ENCODE measurements at regions not wholly inside any gene's neighbourhood (a gene's known extent, or its start where the extent isn't known, plus 50 kb on each side); places are given as distances from the start of the nearest gene placed in this dataset.

- Histone ChIP-seq H3K4me3 (ENCODE audit: low read length) (no peak overlapping the region), H3K4me1 (ENCODE audit: control insufficient read depth, insufficient read depth, low read length) (peaks cover 6% of the 10 kb centered on the region), H3K27me3 (ENCODE audit: control insufficient read depth, insufficient read depth, low read length) (no peaks in the 10 kb centered on the region), H3K36me3 (ENCODE audit: control insufficient read depth, insufficient read depth, low read length) (no peaks in the 10 kb centered on the region), H3K9me3 (replicated peaks; ENCODE audit: control insufficient read depth, low read depth, low read length) (no peaks in the 10 kb centered on the region), H3K27ac (ENCODE audit: low read length) (no peak overlapping the region)
- DNase-seq, result no peak
- WGBS (ENCODE audit: insufficient coverage), result no CpG with 5 or more reads among the region's 5 CpGs
Measured at GRCh38 chr5:128591598-128592455, 53.8 kb upstream of the FBN2 start.

GRCh38 chr5:128596071-128596470 is 58.0 kb upstream of the FBN2 start:
- WGBS (ENCODE audit: insufficient coverage), result no CpG with 5 or more reads among the region's 4 CpGs
- H3K4me1 ChIP-seq (ENCODE audit: control insufficient read depth, insufficient read depth, low read length), result peaks cover 6% of the 10 kb centered on the region
- no peaks in the 10 kb centered on the region for H3K9me3 ChIP-seq (replicated peaks; ENCODE audit: control insufficient read depth, low read depth, low read length)
- H3K27me3 ChIP-seq (ENCODE audit: control insufficient read depth, insufficient read depth, low read length), result no peaks in the 10 kb centered on the region
- no peaks in the 10 kb centered on the region for H3K36me3 ChIP-seq (ENCODE audit: control insufficient read depth, insufficient read depth, low read length)
- peak; percentile 71 for DNase-seq
- H3K27ac ChIP-seq (ENCODE audit: low read length), result no peak overlapping the region
- no peak overlapping the region for H3K4me3 ChIP-seq (ENCODE audit: low read length)

- WGBS (ENCODE audit: insufficient coverage), result no CpG with 5 or more reads among the region's 3 CpGs
- Histone ChIP-seq H3K36me3 (ENCODE audit: control insufficient read depth, insufficient read depth, low read length) (no peaks in the 10 kb centered on the region), H3K27me3 (ENCODE audit: control insufficient read depth, insufficient read depth, low read length) (no peaks in the 10 kb centered on the region)
Measured at GRCh38 chr5:128597156-128597555, 59.1 kb upstream of the FBN2 start.

GRCh38 chr5:128613128-128613527 is 75.1 kb upstream of the FBN2 start:
- H3K4me1 ChIP-seq (ENCODE audit: control insufficient read depth, insufficient read depth, low read length), result no peaks in the 10 kb centered on the region
- H3K27me3 ChIP-seq (ENCODE audit: control insufficient read depth, insufficient read depth, low read length), result no peaks in the 10 kb centered on the region
- no peak overlapping the region for H3K4me3 ChIP-seq (ENCODE audit: low read length)
- peaks cover 7% of the 10 kb centered on the region for H3K9me3 ChIP-seq (replicated peaks; ENCODE audit: control insufficient read depth, low read depth, low read length)
- DNase-seq, result no peak
- no peak overlapping the region for H3K27ac ChIP-seq (ENCODE audit: low read length)
- no peaks in the 10 kb centered on the region for H3K36me3 ChIP-seq (ENCODE audit: control insufficient read depth, insufficient read depth, low read length)
- WGBS (ENCODE audit: insufficient coverage), result no CpG with 5 or more reads among the region's 4 CpGs

More at GRCh38 chr5:128597156-128597555, 59.1 kb upstream of the FBN2 start:
- H3K27ac ChIP-seq (ENCODE audit: low read length), result no peak overlapping the region
- H3K4me3 ChIP-seq (ENCODE audit: low read length), result no peak overlapping the region
- H3K4me1 ChIP-seq (ENCODE audit: control insufficient read depth, insufficient read depth, low read length), result peaks cover 6% of the 10 kb centered on the region
- no peaks in the 10 kb centered on the region for H3K9me3 ChIP-seq (replicated peaks; ENCODE audit: control insufficient read depth, low read depth, low read length)
- no peak for DNase-seq

GRCh38 chr5:128613766-128614165 is 75.7 kb upstream of the FBN2 start:
- Histone ChIP-seq H3K27ac (ENCODE audit: low read length) (no peak overlapping the region), H3K4me1 (ENCODE audit: control insufficient read depth, insufficient read depth, low read length) (no peaks in the 10 kb centered on the region)

GRCh38 chr5:128615578-128615977 is 77.5 kb upstream of the FBN2 start:
- no peaks in the 10 kb centered on the region for H3K4me1 ChIP-seq (ENCODE audit: control insufficient read depth, insufficient read depth, low read length)
- no peak overlapping the region for H3K4me3 ChIP-seq (ENCODE audit: low read length)
- H3K27me3 ChIP-seq (ENCODE audit: control insufficient read depth, insufficient read depth, low read length), result no peaks in the 10 kb centered on the region
- no peaks in the 10 kb centered on the region for H3K36me3 ChIP-seq (ENCODE audit: control insufficient read depth, insufficient read depth, low read length)
- no peaks in the 10 kb centered on the region for H3K9me3 ChIP-seq (replicated peaks; ENCODE audit: control insufficient read depth, low read depth, low read length)
- H3K27ac ChIP-seq (ENCODE audit: low read length), result no peak overlapping the region
- DNase-seq, result peak; percentile 12

More at GRCh38 chr5:128613766-128614165, 75.7 kb upstream of the FBN2 start:
- DNase-seq, result no peak
- Histone ChIP-seq H3K4me3 (ENCODE audit: low read length) (no peak overlapping the region), H3K36me3 (ENCODE audit: control insufficient read depth, insufficient read depth, low read length) (no peaks in the 10 kb centered on the region), H3K9me3 (replicated peaks; ENCODE audit: control insufficient read depth, low read depth, low read length) (peaks cover 5% of the 10 kb centered on the region), H3K27me3 (ENCODE audit: control insufficient read depth, insufficient read depth, low read length) (no peaks in the 10 kb centered on the region)

GRCh38 chr5:128626536-128627090 is 88.6 kb upstream of the FBN2 start:
- H3K36me3 ChIP-seq (ENCODE audit: control insufficient read depth, insufficient read depth, low read length), result no peaks in the 10 kb centered on the region
- H3K4me3 ChIP-seq (ENCODE audit: low read length), result no peak overlapping the region
- no peak overlapping the region for H3K27ac ChIP-seq (ENCODE audit: low read length)
- H3K9me3 ChIP-seq (replicated peaks; ENCODE audit: control insufficient read depth, low read depth, low read length), result no peaks in the 10 kb centered on the region
- no peaks in the 10 kb centered on the region for H3K27me3 ChIP-seq (ENCODE audit: control insufficient read depth, insufficient read depth, low read length)
- WGBS (ENCODE audit: insufficient coverage), result 0% methylated on average over 1 of the region's 1 CpG
- DNase-seq, result peak; percentile 68
- H3K4me1 ChIP-seq (ENCODE audit: control insufficient read depth, insufficient read depth, low read length), result no peaks in the 10 kb centered on the region

GRCh38 chr5:128627939-128628338 is 89.9 kb upstream of the FBN2 start:
- Histone ChIP-seq H3K4me1 (ENCODE audit: control insufficient read depth, insufficient read depth, low read length) (no peaks in the 10 kb centered on the region), H3K27me3 (ENCODE audit: control insufficient read depth, insufficient read depth, low read length) (no peaks in the 10 kb centered on the region), H3K27ac (ENCODE audit: low read length) (no peak overlapping the region), H3K4me3 (ENCODE audit: low read length) (no peak overlapping the region), H3K9me3 (replicated peaks; ENCODE audit: control insufficient read depth, low read depth, low read length) (no peaks in the 10 kb centered on the region), H3K36me3 (ENCODE audit: control insufficient read depth, insufficient read depth, low read length) (no peaks in the 10 kb centered on the region)
- DNase-seq, result no peak
- no CpG with 5 or more reads among the region's 1 CpG for WGBS (ENCODE audit: insufficient coverage)

GRCh38 chr5:128629157-128629556 is 91.1 kb upstream of the FBN2 start:
- no peak for DNase-seq
- Histone ChIP-seq H3K27me3 (ENCODE audit: control insufficient read depth, insufficient read depth, low read length) (no peaks in the 10 kb centered on the region), H3K9me3 (replicated peaks; ENCODE audit: control insufficient read depth, low read depth, low read length) (no peaks in the 10 kb centered on the region), H3K4me3 (ENCODE audit: low read length) (no peak overlapping the region), H3K27ac (ENCODE audit: low read length) (no peak overlapping the region), H3K4me1 (ENCODE audit: control insufficient read depth, insufficient read depth, low read length) (no peaks in the 10 kb centered on the region), H3K36me3 (ENCODE audit: control insufficient read depth, insufficient read depth, low read length) (no peaks in the 10 kb centered on the region)
- no CpG with 5 or more reads among the region's 3 CpGs for WGBS (ENCODE audit: insufficient coverage)

GRCh38 chr5:128630121-128630520 is 92.1 kb upstream of the FBN2 start:
- Histone ChIP-seq H3K36me3 (ENCODE audit: control insufficient read depth, insufficient read depth, low read length) (no peaks in the 10 kb centered on the region), H3K27me3 (ENCODE audit: control insufficient read depth, insufficient read depth, low read length) (no peaks in the 10 kb centered on the region), H3K27ac (ENCODE audit: low read length) (no peak overlapping the region), H3K9me3 (replicated peaks; ENCODE audit: control insufficient read depth, low read depth, low read length) (no peaks in the 10 kb centered on the region), H3K4me1 (ENCODE audit: control insufficient read depth, insufficient read depth, low read length) (no peaks in the 10 kb centered on the region), H3K4me3 (ENCODE audit: low read length) (no peak overlapping the region)
- WGBS (ENCODE audit: insufficient coverage), result no CpG with 5 or more reads among the region's 1 CpG
- no peak for DNase-seq

All from muscle of leg (tissue), 3 donors.